Osteoblast (primary cell): ENCODE measurements at regions not wholly inside any gene's neighbourhood (a gene's known extent, or its start where the extent isn't known, plus 50 kb on each side); places are given as distances from the start of the nearest gene placed in this dataset.

Experiments used
- DNase-seq: peaks from one replicate; pipeline ENCODE4 v3.0.0; 2011; ENCODE audit warnings: low spot score, mixed read lengths; ENCODE audit not compliant: insufficient read length; ENCODE audit errors: missing footprints
- H2AFZ ChIP-seq: 2 replicates; pipeline ENCODE4 v1.6.0; 2011; ENCODE audit warnings: mild to moderate bottlenecking, low read length
- H3K27ac ChIP-seq: 2 replicates; pipeline ENCODE4 v1.5.1; 2011; ENCODE audit warnings: mild to moderate bottlenecking, low read depth, low read length, moderate library complexity
- H3K27me3 ChIP-seq: 2 replicates; pipeline ENCODE4 v1.6.0; 2012; ENCODE audit warnings: mild to moderate bottlenecking, control low read depth, inconsistent platforms, low read length, moderate library complexity; ENCODE audit not compliant: insufficient read depth
- H3K36me3 ChIP-seq: 2 replicates; pipeline ENCODE4 v1.5.1; 2011; ENCODE audit warnings: mild to moderate bottlenecking, low read length, control low read depth, moderate library complexity; ENCODE audit not compliant: insufficient read depth
- H3K4me1 ChIP-seq: 2 replicates; pipeline ENCODE4 v1.5.1; 2011; ENCODE audit warnings: mild to moderate bottlenecking, low read length, control low read depth, moderate library complexity; ENCODE audit not compliant: insufficient read depth
- H3K4me2 ChIP-seq: 2 replicates; pipeline ENCODE4 v1.6.0; 2011; ENCODE audit warnings: mild to moderate bottlenecking, low read length; ENCODE audit not compliant: insufficient read depth
- H3K4me3 ChIP-seq: fragments of 200-600 bp; sonication (generic); 3 replicates; pipeline ENCODE4 v1.5.1; 2012; ENCODE audit warnings: mild to moderate bottlenecking, low read length, inconsistent platforms; ENCODE audit not compliant: insufficient read depth
- H3K79me2 ChIP-seq: 2 replicates; pipeline ENCODE4 v1.6.0; 2012; ENCODE audit warnings: mild to moderate bottlenecking, low read length, control low read depth, inconsistent platforms; ENCODE audit not compliant: insufficient read depth
- H3K9me3 ChIP-seq: 2 replicates; pipeline ENCODE4 v1.5.1; 2011; ENCODE audit warnings: low read depth, low read length, control low read depth
- H4K20me1 ChIP-seq: 2 replicates; pipeline ENCODE4 v1.6.0; 2012; ENCODE audit warnings: mild to moderate bottlenecking, low read length, control low read depth; ENCODE audit not compliant: insufficient read depth
- CTCF ChIP-seq: IDR thresholded peaks from 2 replicates; pipeline ENCODE4 v1.5.1; 2011; ENCODE audit warnings: mild to moderate bottlenecking, low read depth, low read length, moderate library complexity; ENCODE audit errors: extremely low read depth

GRCh38 chr3:117941015-117941414 lies 1093.6 kb downstream of the IGSF11 start:
- DNase-seq: no peak
- H3K36me3 ChIP-seq: no peaks in the 10 kb centered on the region

GRCh38 chr3:117941756-117942155 lies 1092.9 kb downstream of the IGSF11 start:
- Histone ChIP-seq H3K27ac (no peak overlapping the region), H3K27me3 (no peaks in the 10 kb centered on the region), H3K79me2 (no peaks in the 10 kb centered on the region), H2AFZ (no peak overlapping the region), H3K4me3 (no peak overlapping the region), H4K20me1 (no peaks in the 10 kb centered on the region), H3K36me3 (no peaks in the 10 kb centered on the region), H3K4me1 (no peaks in the 10 kb centered on the region), H3K4me2 (no peak overlapping the region), H3K9me3 (no peaks in the 10 kb centered on the region)
- no peak for DNase-seq
- TF ChIP-seq CTCF: no peak

More at GRCh38 chr3:117941015-117941414, 1093.6 kb downstream of the IGSF11 start:
- Histone ChIP-seq H3K27ac (no peak overlapping the region), H4K20me1 (no peaks in the 10 kb centered on the region), H3K4me2 (no peak overlapping the region), H3K79me2 (no peaks in the 10 kb centered on the region), H3K4me1 (no peaks in the 10 kb centered on the region), H3K4me3 (no peak overlapping the region), H3K9me3 (no peaks in the 10 kb centered on the region), H2AFZ (no peak overlapping the region), H3K27me3 (no peaks in the 10 kb centered on the region)
- no peak for TF ChIP-seq CTCF

- H3K9me3 ChIP-seq: no peaks in the 10 kb centered on the region
- H3K4me1 ChIP-seq: no peaks in the 10 kb centered on the region
- no peak overlapping the region for H3K4me2 ChIP-seq
- no peak overlapping the region for H3K4me3 ChIP-seq
- H3K79me2 ChIP-seq: no peaks in the 10 kb centered on the region
- no peak for DNase-seq
- no peak overlapping the region for H3K27ac ChIP-seq
- TF ChIP-seq CTCF: no peak
- H3K36me3 ChIP-seq: no peaks in the 10 kb centered on the region
- no peaks in the 10 kb centered on the region for H3K27me3 ChIP-seq
- H4K20me1 ChIP-seq: no peaks in the 10 kb centered on the region
- H2AFZ ChIP-seq: no peak overlapping the region
Measured at GRCh38 chr3:117954131-117954530, 1080.5 kb downstream of the IGSF11 start.

GRCh38 chr3:117955196-117955595 lies 1079.5 kb downstream of the IGSF11 start:
- no peaks in the 10 kb centered on the region for H3K36me3 ChIP-seq
- H3K27ac ChIP-seq: no peak overlapping the region
- no peak for TF ChIP-seq CTCF
- no peak overlapping the region for H3K4me2 ChIP-seq
- H4K20me1 ChIP-seq: no peaks in the 10 kb centered on the region
- H3K4me3 ChIP-seq: no peak overlapping the region
- no peak overlapping the region for H2AFZ ChIP-seq
- H3K4me1 ChIP-seq: no peaks in the 10 kb centered on the region
- H3K9me3 ChIP-seq: no peaks in the 10 kb centered on the region
- DNase-seq: no peak
- no peaks in the 10 kb centered on the region for H3K27me3 ChIP-seq
- H3K79me2 ChIP-seq: no peaks in the 10 kb centered on the region
